HG03135 (cell line): ENCODE measurements at regions not wholly inside any gene's neighbourhood (a gene's known extent, or its start where the extent isn't known, plus 50 kb on each side); places are given as distances from the start of the nearest gene placed in this dataset.
A peak's percentile ranks its signal among the peaks of the same experiment; 100 is the strongest.

Experiments used
- ATAC-seq: cut with Tn5 transposase; IDR thresholded peaks from one replicate; pipeline ENCODE4 v1.9.1; 2021; ENCODE audit warnings: mild to moderate bottlenecking, moderate library complexity; ENCODE audit not compliant: unreplicated experiment

DNA sequence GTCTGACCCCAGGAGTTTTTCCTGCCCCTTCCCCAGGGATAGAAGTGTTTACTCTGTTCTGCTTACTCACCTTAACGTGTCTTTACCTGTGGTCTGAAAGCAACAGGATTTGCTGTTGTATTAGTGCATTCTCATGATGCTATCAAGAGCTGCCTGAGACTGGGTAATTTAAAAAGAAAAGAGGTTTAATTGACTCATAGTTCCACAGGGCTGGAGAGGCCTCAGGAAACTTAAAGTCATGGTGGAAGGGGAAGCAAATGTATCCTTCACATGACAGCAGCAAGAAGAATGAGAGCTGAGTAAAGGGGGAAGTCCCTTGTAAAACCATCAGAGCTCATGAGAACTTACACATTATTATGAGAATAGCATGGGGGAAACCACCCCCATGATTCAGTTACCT, 240.4 kb downstream of the SNAPC1 start:
- no peak for ATAC-seq

DNA sequence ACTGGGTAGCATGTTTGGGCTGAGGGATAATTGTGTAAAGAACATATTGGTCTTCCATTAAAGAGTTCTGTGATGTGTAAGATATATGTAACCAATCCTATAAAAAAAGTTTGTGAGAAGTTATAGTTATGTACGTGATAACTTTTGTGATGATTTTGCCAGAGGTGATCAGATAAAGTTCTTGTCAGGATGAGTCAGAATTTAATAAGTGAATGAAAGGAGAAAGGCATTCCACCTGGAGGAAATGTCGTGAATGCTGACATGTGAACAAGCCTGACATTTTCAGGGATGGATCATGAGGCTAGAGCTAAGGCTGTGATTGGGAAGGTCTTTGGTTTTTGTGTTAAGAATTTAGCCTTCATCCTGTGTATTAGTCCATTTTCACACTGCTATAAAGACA, 241.5 kb downstream of the SNAPC1 start:
- ATAC-seq, result no peak

DNA sequence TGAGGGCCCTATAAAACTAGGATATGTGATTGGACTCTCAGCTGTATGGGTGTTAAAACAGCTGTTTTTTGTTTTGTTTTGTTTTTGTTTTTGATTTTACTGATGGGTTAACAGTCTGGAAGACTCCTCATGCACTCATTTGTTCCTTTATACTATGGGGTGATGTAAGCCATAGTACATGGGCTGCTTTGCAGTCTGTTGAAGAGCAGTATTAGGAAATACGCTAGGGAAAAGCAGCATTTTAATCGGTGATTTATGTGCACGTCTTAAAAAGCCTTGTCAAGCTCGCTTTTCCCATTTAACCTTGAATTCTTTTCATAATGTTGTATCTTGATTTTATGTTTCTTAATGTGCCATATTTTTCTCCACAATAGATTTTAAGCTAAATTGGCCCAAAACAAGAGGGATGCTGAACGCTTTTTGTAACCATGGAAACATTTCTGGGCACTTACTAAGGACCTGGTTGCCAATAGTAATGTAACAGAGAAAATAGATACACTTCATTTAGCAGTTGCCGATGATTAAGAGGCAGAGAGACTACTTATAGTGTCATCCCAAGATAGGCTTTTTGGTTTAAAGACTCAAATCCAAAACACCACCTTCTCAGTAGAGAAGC, 244.0 kb downstream of the SNAPC1 start:
- ATAC-seq, result no peak

DNA sequence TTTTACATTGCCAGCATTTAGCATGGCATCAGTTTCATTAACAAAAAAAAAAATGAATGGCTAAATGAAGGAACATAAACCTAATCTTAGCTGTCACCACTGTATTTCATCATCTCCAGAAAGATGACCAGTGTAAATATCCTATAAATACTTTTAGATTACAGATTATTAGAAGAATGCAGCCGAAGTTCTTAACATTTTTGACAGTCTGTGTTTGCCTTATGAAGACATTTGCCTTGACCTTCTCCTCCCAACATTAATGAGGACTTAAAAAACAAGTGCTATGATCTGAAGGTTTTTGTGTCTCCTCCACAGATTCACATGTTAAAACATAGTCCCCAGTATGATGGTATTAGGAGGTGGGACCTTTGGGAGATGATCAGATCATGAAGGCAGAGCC, 253.0 kb downstream of the SNAPC1 start:
- ATAC-seq, result no peak

DNA sequence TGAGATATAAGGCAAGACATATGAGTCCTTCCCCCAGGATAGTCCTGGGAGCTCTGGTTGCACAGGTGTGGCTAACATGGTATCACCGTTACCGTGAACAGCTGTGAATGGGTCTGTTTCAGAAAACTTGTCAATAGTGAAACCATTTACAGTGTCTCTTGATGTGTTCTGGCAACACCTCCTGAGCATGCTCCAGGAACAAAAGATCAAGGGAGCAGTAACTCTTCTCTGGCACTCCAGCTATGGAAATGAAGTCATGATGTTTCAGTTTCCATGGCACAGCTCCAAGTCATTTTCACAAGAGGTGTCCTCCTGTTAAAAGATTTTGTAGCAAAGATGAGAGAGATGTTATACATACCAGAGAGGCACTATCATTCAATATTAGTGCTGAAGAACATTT, 253.7 kb downstream of the SNAPC1 start:
- ATAC-seq, result no peak

DNA sequence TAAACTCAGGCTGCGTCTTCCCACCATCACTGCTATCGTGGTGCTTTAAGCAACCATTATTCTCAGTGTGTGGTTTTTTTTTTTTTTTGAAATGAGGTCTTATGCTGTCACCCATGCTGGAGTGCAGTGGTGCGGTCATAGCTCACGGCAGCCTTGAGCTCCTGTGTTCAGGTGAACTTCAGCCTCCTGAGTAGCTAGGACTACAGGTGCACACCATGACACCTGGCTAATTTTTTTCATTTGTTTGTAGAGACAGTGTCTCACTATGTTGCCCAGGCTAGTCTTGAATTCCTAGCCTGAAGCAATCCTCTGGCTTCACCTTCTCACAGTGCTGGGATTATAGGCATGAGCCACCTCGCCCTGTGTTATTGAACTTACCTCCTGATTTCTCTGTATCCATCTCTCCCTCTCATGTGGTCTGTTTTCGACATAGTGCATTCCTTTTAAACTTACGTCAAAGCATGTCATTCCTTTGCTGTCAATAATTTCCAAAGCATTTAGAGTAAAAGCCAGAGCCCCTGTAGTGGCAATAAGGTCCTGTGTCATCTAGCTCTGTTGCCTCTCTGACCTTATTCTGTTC, 255.5 kb downstream of the SNAPC1 start:
- ATAC-seq, result no peak

DNA sequence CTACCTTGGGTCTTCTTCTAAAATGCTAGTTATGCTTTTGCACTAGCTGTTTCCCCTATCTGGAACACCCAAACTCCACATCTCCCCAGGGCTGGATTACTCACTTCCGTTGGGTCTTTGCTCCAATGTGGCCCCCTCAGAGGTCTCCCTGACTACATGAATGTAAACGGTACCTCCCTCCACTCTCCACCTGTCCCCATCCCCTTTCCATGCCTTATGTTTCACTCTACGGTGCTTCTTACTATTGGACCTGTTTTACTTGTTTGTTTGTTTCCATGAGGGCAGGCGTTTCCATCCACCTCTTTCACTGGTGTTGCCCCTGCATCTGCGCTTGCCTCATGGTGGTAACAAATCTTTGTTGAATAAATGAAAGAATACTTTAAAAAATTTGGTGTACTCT, 256.4 kb downstream of the SNAPC1 start:
- ATAC-seq, result no peak

DNA sequence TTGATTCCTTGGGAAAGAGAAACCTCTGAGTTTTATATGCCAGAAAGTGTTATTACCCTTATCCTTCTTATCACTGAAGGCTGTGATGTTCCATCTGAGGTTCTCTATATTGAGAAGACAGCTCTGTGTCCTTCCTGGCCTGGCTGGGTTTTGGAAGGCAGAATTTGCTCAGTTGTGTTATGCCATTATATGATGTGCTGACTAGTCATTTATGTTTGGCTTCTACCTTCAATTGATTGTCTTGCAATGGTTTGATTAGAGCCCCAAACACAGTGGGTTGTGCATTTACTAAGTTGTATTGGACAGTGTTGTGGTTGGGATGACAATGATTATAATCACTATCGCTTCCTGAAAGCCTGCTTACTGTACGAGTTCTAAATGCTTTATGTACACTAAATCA, 265.7 kb downstream of the SNAPC1 start:
- ATAC-seq, result no peak

DNA sequence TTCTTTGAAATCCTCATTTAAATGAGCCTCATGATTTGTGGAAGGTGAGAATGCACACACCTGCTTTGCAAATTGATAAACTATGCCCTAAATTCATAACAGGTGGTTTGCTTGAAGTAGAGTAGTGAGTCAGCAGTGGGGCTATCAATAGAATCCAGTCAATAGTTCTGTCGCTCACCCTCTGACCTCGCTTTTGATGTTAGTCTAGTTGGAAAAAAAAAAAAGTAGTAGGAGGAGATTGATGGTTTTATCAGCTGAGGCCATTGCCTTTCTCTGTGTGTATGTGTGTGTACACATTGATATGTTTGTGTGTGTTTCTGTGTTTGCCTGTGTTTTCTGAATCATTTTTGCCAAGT, 267.3 kb downstream of the SNAPC1 start:
- ATAC-seq, result no peak

DNA sequence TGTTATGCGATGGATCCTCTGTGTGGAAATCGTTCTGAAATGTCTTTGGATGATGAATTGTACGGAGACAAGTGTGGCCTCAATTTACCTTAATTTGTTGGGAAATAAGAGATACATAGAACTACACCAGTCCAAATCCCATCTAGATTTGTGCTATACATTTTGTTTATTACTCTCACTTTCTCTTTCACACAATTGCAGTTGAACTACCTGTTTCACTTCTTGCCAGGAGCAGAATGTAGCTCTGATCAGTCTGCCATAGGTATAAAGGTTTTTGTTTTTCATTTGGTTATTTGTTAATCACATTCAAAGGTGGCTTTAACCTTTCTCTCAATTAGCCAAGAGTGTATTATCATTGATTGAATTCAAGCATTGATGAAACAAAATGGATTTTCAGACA, 268.2 kb downstream of the SNAPC1 start:
- ATAC-seq, result no peak

DNA sequence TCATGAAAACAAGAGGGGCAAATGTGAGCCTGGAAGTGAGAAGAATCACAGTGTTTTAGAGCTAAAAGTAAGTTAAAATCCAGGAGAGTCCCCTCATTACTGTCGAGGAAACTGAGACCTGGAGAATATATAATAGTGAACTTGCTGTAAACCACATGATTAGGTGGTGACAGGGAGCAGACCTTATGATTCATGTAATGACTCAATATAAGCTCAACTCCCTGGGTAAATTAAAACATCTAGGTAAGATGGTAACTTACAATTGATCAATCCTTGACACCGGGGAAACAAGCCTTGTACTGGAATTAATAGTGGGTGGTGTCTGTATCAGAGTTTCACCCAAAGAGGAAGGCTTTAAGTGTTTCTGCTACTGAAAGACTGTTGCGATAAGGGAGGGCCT, 269.3 kb downstream of the SNAPC1 start:
- no peak for ATAC-seq

DNA sequence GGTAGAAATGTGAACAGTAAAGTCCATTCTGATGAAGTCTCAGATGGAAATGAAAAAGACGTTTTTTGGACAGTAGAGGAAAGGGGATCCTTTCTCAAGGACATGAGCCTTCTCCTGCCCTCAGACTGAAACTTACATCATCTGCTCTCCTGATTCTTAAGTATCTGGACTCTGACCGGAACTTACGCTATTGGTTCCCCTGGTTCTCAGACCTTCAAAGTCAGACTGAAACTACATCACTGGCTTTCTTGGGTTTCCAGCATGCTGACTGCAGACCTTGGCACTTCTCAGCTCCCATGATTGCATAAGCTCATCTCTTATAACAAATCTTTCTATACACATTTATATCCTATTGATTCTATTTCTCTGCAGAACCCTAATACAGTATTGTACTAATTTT, 291.0 kb downstream of the SNAPC1 start:
- ATAC-seq, result no peak

DNA sequence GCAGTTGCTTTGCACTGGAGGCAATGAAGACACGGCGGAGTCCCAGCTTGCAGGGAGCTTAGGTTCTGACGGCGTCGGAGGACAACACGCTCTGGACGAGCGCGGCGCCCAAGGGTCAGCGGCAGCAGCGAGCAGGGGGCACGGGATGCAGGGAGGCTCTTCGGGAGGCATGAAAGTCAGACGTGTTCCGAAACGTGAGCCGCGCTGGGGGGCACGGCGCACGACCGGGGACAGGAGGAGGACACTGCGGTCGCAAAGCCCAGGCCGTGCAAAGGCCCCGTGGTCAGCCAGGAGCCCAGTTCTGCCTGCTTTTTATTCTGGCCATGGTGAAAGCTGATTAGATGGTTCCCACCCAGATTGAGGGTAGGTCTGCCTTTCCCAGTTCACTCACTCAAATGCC, 294.6 kb downstream of the SNAPC1 start:
- no peak for ATAC-seq

DNA sequence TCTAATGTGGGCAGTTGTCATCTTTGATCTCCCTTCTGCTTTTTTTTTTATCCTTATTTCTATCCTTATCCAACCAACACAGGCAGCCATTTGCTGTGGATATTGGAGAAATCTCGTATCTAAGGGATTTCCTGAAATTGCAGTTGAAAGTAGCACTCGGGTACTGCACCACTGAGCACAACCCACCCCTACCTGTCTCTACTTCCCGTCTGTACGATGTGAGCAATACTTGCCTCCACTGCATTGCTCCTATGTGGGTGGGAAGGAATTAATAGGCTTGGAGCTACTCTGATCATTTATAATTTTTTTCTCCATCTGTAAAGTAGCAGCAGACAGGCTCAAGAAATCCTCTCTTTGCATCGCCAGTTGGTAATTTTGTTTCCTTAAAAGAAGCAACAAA, 300.4 kb downstream of the SNAPC1 start:
- no peak for ATAC-seq

DNA sequence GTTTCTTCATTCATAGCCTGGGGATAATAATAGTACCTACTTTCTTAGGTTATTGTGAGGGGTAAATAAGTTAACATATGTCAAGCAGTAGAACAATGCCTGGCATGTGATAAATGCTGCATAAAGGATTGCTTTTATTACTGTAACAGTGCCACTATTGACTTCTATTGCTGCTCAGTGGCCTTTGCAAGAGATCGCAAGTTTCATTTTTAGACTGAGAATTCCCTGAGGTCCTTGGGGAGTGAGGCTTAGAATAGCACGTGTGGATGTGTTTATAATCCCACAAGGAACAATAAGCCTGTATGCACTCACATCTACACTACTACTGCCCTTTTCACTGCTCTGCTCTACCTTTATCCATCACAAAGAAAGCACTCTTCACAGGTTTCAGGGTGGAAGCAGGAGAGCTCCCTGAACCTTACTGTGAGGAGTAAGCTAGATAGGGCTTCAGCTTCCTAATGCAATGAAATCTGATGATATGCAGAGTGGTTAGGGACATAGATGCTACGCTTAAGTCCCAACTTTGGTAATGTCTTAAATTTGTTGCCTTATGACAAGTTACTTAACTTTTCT, 302.6 kb downstream of the SNAPC1 start:
- no peak for ATAC-seq

DNA sequence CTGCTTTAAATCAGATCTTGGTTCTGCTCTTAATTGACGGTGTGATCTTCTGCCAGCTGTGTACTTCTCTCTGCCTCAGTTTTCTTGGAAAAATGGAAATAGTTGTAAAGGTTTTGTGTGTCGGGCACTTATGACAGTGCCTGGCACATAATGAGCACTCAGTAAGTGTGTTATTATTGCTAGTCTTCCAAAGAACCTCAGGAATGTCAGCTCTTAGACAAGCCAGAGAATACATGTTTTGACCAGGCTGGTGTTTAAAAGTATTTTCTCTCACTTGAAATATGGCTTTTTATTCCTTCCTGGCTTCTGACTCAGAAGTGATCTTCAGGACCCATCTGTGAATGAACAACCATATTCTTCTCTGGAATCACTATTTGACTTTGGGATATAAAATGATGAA, 304.1 kb downstream of the SNAPC1 start:
- no peak for ATAC-seq

DNA sequence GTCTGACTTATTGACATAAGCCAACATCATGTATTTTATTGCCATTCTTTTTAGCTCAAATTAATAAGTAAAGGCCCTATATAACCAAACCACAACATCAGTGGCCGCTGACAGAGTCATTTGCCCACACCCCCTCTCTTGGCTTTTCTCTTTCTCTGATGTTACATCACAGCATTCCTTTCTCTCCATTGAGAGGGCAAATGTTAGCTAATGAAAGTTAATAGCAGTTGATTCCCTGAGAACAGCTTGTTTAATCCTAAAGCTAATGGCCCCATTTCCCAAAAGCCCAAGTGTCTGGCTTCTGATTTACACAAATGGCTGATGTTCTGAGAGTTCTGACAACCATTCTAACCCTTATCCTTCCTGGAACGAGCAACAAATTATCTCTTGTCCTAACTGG, 308.8 kb downstream of the SNAPC1 start:
- ATAC-seq, result no peak

DNA sequence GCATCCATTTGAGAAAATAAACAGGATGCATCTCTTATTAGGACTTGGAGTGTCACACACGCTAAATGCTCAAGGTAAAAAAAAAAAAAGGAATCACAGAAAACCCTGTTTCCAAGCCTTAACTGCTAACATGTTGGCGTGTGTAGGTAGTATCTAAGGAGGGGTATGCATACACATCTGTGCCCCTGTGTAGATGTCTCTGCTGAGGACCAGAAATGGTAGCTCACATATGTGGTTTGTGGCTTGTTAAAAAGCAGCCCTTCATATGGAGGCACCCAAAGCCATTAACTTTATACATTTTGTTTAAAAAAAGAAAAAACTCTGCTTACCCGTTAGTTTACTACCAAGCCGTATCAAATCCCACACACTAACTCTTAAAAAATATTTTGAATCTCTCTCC, 314.1 kb downstream of the SNAPC1 start:
- no peak for ATAC-seq

DNA sequence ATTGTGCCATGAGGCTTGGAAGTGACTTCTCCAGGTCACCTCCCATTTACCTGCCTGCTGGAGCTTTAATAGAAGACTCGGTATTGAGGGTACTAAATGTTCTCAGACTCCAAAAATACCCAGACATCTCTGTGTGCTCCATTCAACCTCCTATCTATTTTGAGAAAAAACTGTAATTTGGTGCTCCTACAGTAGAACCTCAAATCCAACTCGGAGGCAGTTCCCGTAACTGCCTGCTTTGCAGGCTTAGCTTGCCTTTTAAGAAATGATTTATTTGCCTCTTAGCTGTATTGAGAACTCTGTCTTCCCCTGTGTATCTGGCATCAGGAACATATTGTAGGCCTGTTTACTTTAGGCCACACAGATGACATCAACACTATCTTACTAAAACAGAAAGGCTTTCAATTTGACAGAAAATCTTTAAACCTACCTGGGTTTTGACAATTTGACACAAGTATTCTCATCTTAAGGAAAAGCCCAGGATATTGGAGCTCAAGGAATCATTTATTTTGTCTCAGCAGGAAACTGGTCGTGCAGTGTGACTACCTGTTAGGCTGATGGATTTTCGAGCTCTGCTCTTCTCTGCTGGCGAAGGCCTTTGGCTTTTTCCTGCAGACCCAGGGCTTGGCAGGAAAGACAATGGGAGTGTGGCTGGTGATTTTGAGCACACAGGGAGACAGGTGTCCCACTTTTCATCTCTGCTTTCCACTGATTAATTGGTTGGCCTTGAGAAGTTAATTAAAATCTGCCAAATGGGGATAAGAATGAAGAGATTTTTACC, 314.8 kb downstream of the SNAPC1 start:
- ATAC-seq, result no peak

DNA sequence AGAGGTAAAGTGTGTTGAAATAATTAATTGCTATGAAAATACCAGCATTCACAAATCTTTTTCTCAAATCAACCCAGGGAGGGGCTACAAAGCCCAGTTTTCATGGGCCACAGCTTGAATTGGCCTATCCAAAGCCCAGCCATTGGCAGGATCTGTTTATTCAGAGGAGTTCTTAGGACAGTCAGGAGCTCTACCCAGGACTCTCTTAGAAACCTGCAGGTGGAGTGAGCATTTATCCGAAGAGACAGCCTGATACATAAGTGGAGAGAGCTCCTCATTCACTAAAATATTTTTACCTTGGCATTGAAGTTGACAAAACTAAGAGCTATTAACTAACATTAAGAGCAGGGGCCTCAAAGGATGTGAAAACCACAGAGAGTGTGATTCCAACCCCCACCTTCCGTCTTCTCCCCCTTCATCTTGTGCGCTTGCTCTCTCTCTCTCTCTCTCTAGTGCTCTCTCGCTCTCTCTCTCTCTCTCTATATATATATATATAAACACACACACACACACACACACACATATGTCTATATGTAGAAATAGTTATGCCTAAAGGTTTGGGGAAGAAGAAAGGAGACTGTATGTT, 315.5 kb downstream of the SNAPC1 start:
- no peak for ATAC-seq

DNA sequence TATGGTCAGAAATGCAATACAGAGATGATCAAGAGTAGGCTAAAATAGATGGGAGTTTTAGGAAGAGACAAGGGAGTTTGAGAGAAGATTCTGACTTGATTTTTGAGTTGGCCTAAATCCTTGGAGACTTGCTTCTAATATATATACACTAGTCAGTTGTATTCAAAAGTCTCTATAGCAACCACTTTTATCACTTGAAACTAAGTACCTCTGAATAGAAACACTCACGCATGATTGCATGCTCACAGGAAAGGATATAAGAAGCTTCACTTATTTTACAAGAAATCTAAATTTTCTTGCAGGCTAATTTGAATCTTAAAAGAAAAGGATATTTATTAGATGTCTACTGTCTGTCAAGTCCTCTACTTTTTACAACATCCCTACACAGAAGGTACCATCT, 316.8 kb downstream of the SNAPC1 start:
- ATAC-seq, result peak; percentile 58
